DMS79 treated with DMSO at 0.1 percent for 48 hours (cell line): ENCODE measurements at regions not wholly inside any gene's neighbourhood (a gene's known extent, or its start where the extent isn't known, plus 50 kb on each side); places are given as distances from the start of the nearest gene placed in this dataset.
"Not testable (repeated sequence)": the region's sequence is repeated elsewhere in the genome, so short reads cannot be mapped to it uniquely, and the experiment has no call there.

Experiments used
- DNase-seq: peaks from one replicate; lab custom pipeline; 2025; lab: John Stamatoyannopoulos, UW

GRCh38 chr6:80544976-80545722, 438.7 kb downstream of the BCKDHB start:
- DNase-seq = no peak

- no peak for DNase-seq
These were observed 438.1 kb downstream of the BCKDHB start for GRCh38 chr6:80544555-80544954.

DNA sequence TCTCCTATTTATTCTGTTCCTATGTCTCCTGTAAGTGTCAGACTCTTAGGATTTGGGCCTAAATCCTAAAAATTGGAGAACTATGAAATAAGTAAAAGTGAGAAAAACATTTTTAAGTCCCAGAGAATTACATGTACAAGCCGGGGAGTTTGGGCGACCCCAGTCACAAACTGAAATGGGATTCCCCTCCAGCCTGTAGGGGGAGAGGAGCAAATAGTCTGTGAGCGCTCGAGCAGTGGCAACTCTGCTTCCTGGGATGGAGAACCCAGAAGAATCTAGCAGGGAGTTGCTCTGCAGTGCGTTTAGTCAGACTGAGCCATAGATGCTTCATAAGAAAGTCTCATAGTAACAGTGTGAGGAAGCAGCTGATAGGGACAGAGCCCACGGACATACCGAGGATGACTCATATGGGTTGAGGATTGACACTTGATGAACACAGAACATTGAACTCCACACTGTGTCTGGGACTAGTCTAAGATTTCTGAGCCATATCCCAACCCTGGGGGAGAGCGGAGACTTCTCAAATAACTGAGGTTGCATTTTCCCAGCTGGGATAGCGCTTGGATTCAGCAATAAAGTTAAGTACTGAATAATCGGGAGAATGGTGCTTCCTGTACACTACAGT, 437.2 kb downstream of the BCKDHB start:
- DNase-seq = no peak

GRCh38 chr6:80543151-80543550, 436.7 kb downstream of the BCKDHB start:
- DNase-seq = no peak

DNA sequence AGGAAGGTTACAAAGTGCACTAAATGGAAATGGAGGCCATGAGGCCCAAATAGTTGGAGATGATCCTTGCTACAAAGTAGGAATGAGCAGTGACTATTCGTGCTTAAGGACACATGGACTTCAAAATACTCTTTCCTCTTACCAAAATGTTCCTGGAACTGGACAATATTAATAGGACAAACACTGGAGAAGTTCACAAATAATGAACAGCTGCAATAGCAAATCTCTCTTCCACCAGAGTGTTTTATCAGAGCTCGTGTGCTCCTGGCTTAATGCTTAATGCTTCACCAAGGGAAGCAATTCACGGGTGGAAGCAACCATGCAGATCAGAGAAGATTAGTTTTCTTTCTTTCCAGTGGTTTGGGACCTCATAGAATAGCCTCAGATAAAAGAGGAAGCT, 435.4 kb downstream of the BCKDHB start:
- DNase-seq = no peak

DNA sequence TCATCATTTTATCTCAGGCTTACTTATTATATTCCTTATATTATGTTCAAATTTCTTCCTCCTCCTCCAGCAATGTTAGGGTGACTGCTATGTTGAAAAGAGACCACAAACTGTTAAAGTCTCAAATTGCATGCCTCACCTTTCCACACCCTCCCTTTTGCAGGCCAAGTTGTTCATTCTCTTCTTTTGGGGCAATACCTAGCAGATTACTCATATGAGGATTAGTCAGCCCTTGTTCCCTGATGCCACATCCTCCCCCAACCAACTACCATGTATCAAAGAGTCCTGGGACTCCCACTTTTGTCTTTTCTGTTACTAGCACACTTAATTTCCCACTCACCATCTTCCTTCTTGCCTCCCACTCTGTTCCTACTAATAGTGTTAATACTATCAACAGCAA, 434.7 kb downstream of the BCKDHB start:
- no peak for DNase-seq

DNA sequence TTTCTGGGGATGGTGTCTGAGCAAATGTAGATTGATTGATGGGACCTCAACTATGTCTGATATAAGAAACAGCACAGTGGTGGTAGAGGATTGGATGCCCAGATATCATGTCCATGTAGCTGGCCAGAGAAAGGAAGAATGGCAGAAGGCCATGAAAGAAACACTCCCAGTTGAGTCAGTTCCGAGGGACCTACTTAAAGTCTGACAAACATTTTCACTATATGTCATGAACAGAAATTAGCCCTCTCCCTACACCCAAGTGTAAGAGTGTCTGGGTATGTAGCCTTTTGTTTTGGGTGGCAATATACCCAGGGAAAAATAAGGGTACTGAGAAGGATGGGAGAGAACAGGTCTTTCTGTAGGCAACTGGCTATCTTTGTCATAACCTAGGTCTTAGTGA, 434.2 kb downstream of the BCKDHB start:
- DNase-seq = no peak

- no peak for DNase-seq
These were observed 430.9 kb downstream of the BCKDHB start for GRCh38 chr6:80537118-80537972.

- DNase-seq = no peak
These were observed 429.6 kb downstream of the BCKDHB start for GRCh38 chr6:80535914-80536565.

DNA sequence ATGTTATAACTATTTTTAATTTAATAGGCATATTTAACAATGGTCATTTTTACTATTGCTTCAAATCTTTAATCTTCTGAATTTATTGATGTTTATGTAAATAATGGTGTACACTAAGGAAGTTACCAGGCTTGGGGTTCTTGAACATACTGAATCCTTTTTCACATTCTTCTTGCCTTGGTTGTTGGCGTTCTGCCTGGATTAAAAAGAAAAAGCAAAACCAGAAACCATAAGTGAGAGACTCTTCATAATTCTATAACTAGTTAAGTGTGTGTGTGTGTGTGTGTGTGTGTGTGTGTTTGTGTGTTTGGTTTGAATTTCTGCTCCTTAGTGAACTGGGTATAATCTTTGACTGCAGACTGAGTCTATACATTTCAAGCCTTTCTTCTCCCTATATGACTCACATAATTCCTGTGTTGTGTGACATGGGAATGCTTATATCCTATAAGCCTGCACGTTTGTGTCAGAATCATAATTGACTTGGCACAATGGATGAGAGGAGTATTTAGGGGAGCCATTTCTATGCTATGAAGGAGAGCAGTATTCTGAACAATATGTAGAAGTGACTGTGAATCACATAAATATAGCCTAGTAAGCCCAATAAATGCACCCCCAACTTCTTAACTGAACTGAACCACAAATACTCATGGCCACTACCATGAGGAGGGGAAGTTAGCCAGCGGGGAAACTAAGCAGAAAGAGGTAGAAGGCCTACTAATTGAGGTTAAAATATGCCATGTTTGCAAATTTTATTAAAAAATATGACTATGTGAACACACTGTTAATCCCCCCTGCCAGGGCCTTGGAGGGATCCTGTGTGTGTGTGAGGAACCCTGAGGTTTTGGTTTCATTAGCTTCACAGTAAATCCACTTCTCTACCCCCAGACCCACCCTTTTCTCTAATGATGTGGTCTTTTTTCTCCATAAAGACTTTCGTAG, 425.5 kb downstream of the BCKDHB start:
- DNase-seq = no peak

DNA sequence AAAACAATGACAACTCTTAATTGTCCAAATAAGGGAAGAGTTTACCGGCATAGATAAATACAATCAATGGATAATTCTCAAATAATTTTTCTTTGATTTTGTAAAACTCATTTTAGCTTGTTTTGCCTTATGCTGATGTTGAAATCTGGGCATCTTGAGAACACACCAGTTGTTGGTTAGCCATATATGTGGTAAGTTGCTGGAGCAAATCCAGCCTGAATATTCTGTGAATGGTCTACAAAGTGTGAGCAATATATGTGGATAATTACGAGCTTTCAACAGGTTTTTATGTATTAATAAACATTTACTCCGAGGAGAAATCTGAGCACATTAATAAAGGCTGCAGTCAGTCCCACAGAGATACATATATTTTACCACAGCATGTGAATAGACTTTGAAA, 423.6 kb downstream of the BCKDHB start:
- no peak for DNase-seq

DNA sequence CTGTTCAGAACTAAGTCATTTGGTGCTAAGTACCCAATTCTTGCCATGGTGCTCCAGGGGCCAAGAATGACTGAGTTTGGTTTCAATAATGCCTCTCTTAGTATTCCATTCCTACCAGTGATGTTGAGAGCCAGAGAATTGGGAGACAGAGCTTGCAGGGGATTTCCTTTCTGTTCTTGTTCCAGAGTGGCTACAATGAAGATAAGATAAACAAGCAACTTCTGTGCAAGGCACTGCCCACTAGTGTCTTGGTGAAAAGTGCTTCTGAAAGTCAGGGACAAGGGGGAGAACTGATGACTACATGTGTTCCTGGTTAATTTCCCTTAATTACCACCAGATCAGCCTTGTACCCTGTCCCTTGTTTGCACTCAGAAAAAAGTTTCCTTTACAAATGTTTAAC, 421.6 kb downstream of the BCKDHB start:
- DNase-seq = no peak

DNA sequence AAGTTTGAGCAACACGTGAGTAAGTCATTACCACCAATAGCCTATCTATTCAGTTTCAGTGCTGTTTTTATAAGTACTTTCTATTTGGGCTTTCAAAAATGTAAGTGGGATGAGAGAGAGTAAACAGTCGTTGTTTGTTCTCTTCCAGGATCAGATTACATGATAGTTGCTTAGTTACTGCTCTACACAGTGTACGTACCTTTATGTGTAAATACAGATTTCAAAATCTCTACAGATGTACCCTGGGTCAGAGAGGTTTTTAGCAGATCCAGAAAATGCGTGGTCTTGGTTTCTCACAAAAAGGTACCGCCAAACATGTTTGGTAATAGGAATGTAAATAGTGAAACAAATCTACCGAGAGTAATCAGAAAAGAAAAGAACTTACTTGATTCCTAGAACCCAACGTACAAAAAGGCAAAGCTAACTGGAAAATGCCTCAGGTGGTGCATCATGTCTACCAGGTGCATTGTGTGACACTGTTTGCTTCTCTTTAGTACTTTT, 421.1 kb downstream of the BCKDHB start:
- DNase-seq = peak; percentile 92

DNA sequence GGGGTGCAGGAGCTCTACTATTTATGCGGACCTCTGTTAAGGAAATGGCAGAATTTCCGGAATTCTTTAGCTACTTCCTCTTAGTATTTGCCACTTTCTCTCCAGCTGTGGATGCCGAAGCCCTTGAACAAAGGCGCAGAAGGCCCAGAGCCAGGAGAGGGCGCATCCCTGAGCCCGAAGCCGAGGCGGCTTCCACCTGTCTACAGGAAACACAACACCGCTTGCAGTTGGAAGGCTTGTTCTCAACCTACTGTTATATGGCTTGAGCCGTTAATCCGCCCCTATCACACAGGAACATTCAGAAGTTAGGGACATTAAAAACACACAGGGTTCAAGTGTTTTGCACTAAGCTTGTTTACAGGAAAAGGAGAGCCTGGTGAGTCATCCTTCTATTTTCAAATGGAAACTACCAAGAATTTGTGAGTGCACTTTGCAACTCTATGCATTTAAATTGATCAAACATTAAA, 417.1 kb downstream of the BCKDHB start:
- DNase-seq = peak; percentile 20

GRCh38 chr6:80523010-80523409, 416.5 kb downstream of the BCKDHB start:
- DNase-seq = no peak

- no peak for DNase-seq
These were observed 416.1 kb downstream of the BCKDHB start for GRCh38 chr6:80522576-80522975.

DNA sequence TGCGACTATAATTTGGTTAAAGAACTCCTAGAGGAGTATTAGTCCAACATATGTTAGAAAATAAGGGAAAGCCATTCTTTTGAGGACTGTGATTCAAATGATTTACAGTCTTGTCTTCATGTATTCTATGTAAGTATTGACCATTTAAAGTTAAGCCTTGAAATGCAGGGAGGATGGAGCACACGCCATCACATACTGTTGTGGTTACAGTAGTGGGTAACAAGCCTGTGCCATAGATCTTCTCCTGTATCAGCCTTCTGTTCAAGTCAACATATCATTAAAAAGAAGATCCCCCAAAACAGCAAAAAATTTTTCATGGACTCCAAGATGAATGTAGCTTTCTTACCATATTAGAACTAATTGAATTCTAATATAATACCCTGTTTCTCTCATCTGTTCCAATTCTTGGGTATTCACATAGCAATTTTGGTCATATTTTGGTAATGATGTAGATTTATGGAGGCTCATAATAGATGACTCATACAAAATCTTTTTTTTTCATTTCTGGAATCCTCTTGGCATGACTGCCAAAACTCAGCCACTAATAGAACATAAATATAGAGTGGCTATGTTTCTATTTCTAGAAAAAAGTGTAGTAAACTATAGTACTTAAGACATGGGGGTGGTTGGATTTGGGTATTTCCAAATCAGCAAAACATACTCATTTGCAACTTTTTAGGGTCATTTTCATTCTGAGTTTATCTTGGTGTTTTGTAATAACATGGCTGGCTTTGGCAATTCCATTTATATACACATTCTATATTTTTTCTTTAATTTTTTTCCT, 413.5 kb downstream of the BCKDHB start:
- DNase-seq = no peak

- no peak for DNase-seq
These were observed 411.1 kb downstream of the BCKDHB start for GRCh38 chr6:80517525-80517924.

DNA sequence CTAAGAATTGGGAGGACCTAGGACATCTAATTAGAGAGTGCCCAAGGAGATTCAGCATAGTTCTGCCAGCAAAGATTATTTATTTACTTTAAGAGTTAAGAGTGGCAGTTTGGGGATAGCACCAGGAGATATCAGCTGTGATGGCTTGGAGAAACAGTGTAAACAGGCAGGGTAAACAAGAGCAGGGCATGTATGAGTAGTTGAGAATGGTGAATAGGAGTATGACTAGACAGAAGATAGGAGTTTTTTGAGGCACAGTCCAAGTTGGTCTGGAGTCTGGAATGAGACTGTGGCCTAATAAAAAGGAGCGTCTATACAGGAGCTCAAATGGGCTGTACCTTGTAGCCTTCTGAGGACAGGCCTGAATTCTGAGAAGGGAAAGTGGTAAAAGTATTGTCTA, 404.1 kb downstream of the BCKDHB start:
- DNase-seq = not testable (repeated sequence)
